ENCODE measurements at regions not wholly inside any gene's neighbourhood (a gene's known extent, or its start where the extent isn't known, plus 50 kb on each side); places are given as distances from the start of the nearest gene placed in this dataset.
"Not testable (repeated sequence)": the region's sequence is repeated elsewhere in the genome, so short reads cannot be mapped to it uniquely, and the experiment has no call there.

DNA sequence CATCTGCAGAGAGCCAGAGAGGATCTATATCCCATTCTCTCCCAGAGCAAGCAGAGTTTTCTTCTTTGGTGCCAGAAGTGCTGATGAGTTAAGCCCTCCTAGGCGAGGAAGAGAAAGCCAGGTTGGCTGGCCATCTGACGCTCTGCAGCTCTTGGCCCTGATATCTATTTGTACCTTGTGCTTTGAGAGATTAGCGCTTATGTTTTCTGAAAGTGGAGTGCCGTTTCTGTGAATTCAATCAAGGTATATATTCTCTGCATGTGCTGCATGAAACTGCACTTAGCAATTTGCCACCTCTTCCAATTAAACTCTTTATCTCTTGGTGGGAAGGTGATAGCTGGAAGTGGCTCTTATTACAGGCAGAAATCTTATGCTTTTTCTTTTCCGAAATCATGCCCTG is 177.5 kb downstream of the LPIN1 start:
- DNase-seq, result no peak

- DNase-seq, result no peak
Measured at GRCh38 chr2:11925295-11926066, 179.0 kb downstream of the LPIN1 start.

DNA sequence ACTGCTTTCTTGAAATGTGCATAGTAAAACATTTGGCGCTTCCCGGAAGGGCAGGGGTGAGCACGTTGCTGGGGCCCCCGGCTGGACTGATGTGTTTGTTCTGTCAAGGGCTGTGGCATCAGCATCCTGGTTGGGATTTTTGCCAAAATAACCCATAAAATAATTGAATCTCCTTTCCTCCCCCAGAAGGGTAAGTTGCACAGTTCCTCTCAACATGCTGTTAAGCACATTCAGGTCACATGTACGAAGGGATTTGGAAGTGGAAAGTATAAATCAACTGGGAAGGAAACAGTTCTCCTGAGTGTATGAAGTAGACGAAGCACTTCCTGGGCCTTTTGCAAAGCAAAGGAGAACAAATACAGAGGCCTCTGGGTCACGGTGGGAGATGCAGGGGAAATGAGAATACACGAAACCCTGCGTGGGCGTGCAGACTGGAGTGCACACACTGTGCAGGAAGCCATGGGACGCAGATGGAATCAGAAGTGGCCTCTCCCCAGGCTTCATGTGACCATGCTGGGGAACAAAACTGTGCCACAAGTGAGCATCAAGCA is 183.9 kb downstream of the LPIN1 start:
- no peak for DNase-seq

DNA sequence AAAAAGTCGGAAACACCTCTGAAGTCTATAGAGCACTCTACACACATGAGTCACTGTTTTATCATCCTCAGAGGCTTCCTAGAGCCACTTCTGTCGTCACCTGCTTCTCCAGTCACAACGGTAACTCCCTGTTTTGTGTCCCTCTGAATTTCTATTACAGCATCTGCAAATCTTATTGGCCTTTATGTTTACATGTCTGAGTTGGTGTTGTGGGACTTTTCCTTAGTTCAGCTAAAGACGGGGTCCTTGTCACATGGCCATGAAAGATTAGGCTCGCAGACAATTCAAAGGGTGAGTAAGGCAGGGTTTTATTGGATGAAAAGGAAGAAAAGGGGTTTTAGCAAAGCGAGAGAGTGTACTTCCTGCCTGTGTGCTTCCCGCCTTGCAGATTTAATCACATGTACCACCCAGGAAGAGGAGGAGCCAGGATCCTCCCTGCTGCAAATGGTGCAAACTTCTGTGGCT is 185.6 kb downstream of the LPIN1 start:
- DNase-seq, result no peak

GRCh38 chr2:11932962-11933361 is 186.5 kb downstream of the LPIN1 start:
- no peak for DNase-seq

DNA sequence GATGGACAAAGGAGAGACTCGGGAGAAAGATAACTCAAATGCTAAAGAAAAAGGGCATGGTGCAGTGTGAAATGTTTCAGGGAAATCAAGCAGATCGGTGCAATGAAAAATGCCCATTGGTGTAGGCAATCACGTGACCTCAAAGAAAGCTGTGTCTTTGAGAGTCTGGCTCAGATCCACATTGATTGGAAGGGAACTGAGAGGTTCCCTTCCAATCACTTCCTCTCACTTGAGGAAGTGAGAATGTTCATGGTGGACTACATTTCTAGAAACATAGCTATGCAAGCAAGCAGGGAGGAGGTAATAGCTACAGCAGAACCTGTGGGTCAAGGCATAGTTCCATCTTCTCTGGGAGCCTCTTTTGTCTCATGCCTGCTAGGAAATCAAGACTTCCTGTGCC is 187.4 kb downstream of the LPIN1 start:
- no peak for DNase-seq

DNA sequence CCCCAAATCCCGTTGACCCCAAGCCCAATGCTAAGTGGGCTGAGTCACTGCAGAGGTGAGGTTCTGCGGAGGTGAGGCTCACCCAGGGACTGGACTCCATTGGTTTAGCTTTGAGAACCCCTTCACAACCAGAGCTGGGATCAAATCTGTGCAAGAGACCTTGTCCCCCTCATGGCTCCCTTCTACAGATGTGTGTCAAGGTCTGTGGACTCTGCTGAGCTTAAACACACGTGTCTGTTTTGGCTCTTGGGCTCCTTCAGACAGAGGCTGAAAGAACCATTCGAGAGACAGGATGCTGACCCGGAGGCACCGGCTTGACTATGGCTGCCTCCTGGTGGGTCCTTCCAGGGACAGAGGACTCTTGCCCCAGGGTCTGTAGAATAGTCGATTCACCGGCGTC is 190.3 kb downstream of the LPIN1 start:
- DNase-seq, result no peak

GRCh38 chr2:11938196-11938595 is 191.8 kb downstream of the LPIN1 start:
- no peak for DNase-seq

DNA sequence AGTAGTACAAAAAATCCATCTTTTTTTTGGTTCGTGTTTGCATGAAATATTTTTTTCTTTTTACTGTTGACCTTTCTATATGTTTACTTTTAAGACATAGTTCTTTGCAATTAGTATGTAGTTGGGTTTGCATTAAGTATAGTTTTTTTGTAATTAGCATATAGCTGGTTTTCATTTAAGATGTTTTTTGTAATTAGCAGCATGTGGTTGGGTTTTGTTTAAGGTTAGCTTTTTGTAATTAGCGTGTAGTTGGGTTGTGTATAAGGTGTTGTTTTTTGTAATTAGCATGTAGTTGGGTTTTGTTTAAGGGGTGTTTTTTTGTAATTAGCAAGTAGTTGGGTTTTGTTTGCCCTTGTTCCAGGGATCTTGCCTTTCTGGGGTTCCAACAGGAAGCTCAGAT is 193.1 kb downstream of the LPIN1 start:
- no peak for DNase-seq

DNA sequence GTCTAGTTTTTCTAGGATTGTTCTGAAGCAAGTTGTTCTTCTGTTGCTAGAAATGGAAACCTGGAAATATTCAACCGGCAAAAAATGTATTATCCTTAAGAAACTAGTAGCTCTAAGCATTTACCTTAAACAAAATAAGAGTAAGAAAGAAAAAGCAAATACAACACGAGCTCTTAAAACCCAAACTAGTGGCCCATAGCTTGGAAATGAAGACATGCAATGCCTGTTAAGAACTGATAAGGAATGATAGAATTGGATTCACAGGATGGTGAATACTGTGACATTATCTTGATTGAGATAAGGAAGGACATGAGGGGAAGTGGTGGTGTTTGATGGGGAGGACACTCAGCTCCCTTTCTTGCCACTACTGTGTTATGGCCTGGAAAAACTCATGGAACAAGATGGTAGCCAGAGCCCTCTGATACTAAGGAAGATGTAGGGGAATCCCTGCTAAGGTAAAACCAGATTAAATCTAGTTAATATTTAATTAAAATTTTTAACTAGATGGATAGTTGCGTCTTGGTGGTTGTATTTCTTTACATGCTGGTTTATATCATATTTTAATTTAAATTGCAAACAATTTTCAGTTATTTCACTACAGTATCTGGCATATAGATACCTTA is 193.8 kb downstream of the LPIN1 start:
- DNase-seq, result no peak

GRCh38 chr2:11940799-11941198 is 194.4 kb downstream of the LPIN1 start:
- no peak for DNase-seq

GRCh38 chr2:11941201-11942177 is 195.1 kb downstream of the LPIN1 start:
- no peak for DNase-seq

DNA sequence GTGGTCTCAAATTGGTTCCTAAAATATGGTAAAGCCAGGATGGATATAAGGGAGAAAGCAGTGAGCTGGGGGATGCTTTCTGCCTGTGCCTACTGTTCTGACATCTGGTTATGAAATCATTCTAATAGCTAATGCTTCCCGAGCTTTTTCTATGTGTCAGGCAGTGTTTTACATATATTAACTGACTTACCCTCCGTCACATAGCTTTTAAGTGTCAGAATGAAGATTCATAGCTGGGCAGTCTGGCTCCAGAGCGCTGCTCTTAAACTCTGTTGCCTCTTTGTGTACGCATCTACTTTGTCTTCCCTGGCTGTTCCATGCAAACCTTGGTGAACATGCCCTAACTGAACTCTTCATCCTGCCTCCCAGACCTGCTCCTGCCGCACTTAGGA is 195.7 kb downstream of the LPIN1 start:
- no peak for DNase-seq

DNA sequence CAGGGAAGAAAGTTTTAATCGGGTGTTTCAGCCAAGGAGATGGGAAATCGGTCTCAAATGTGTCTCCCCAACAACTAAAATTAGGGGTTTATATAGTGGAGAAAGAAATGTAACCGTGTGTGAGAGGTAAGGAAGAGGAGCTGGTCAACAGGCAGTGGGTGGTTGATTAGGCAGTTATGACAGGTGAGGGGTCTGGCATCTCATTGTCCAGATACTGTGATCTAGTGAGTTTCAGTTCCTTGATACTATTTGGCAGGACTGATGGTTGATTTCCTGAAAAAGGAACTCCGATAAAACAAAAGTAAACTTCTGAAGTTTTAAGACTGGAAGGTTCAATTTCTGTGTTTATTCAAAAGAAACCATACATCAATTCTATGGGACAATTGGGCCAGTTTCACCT is 197.9 kb downstream of the LPIN1 start:
- DNase-seq, result no peak

DNA sequence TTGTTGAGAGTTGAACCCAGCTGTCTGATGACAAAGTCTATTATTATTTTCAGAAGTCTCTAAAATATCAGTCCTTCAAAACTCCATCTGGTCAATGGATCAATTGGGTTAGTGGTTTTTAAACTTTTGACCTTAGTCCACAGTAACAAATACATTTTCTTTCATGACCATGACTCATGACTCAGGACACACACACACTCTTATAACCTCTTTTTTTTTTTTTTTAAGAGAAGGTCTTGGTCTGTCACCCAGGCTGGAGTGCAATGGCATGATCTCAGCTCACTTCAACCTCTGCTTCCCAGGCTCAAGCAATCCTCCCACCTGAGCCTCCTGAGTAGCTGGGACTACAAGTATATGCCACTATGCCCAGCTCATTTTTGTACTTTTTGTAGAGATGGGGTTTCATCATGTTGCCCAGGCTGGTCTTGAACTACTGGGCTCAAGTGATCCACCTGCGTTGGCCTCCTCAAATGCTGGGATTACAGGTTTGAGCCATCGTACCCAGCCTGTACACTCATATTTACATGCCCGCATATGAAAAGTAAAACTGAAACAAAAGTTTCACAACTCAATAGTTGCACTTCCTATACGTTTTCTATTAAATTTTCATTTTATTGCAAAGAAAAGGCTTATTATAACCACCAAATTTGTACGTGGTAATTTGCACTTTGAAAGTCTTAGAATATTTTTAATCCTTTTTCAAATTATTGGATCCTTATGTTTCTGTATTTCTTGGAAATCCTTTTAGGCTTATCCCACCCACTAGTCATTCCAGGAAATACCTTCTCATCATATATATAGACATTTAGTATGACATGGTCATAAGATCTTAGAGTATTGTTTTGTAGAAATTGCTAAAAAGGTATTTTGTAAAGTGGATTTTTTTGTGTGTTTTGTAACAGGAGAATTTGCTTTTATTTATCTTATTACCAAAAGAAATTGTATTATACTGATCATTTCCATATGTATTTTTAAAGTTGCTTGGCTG is 199.0 kb downstream of the LPIN1 start:
- no peak for DNase-seq

- DNase-seq, result no peak
Measured at GRCh38 chr2:11947956-11948355, 201.5 kb downstream of the LPIN1 start.

- DNase-seq, result no peak
Measured at GRCh38 chr2:11949732-11950523, 203.5 kb downstream of the LPIN1 start.

DNA sequence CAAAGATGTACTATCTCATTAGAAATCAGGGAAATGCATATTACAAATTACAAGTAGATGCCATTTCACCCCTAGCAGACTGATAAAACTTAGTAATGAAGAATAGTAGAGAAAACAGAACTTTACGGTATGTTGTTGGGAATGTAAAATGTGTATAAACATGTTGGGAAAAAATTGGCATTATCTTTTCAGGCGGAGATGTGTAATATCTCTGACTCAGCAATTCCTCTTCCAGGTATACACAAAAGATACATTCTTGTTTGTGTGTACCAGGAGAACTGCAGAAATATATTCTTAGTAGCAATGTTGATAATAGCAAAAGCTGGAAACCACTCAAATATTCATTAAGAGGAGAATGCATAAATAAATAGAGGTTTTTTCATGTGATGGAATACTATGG is 204.5 kb downstream of the LPIN1 start:
- no peak for DNase-seq

DNA sequence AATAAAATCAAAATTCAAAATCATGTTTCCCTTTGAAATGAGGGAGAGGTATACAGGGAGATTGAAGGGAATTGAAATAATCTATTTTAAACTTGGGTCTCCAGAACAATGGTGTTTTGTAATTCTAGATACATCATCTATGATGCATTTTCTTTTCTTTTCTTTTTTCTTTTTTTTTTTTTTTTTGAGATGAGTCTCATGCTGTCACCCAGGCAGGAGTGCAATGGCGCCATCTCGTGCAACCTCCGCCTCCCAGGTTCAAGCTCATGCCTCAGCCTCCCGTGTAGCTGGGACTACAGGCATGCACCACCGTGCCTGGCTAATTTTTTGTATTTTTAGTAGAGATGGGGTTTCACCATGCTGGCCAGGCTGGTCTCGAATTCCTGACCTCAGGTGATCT is 205.1 kb downstream of the LPIN1 start:
- not testable (repeated sequence) for DNase-seq

- DNase-seq, result no peak
Measured at GRCh38 chr2:11953258-11953657, 206.8 kb downstream of the LPIN1 start.

- no peak for DNase-seq
Measured at GRCh38 chr2:11955314-11955713, 208.9 kb downstream of the LPIN1 start.
